Skeletal muscle satellite cell (primary cell): ENCODE measurements at regions not wholly inside any gene's neighbourhood (a gene's known extent, or its start where the extent isn't known, plus 50 kb on each side); places are given as distances from the start of the nearest gene placed in this dataset.

Source experiments
- H3K27me3 ChIP-seq: 2 replicates; pipeline ENCODE4 v1.7.0; 2013; ENCODE audit warnings: low read length; ENCODE audit not compliant: control insufficient read depth, insufficient read depth
- H3K36me3 ChIP-seq: 2 replicates; pipeline ENCODE4 v1.7.0; 2013; ENCODE audit warnings: mild to moderate bottlenecking, control low read depth, low read length; ENCODE audit not compliant: insufficient read depth
- H3K4me1 ChIP-seq: 2 replicates; pipeline ENCODE4 v1.7.0; 2013; ENCODE audit warnings: low read length; ENCODE audit not compliant: control insufficient read depth, insufficient read depth
- H3K4me2 ChIP-seq: 2 replicates; pipeline ENCODE4 v1.7.0; 2013; ENCODE audit warnings: mild to moderate bottlenecking, low read length
- H3K4me3 ChIP-seq: 2 replicates; pipeline ENCODE4 v1.7.0; 2013; ENCODE audit warnings: low read length
- H3K9ac ChIP-seq: 2 replicates; pipeline ENCODE4 v1.7.0; 2013; ENCODE audit warnings: mild to moderate bottlenecking, low read depth, low read length, moderate library complexity
- H3K9me3 ChIP-seq: replicated peaks from 2 replicates; pipeline ENCODE4 v1.7.0; 2013; ENCODE audit warnings: mild to moderate bottlenecking, control low read depth, low read length

- no peaks in the 10 kb centered on the region for H3K27me3 ChIP-seq
- no peak overlapping the region for H3K4me2 ChIP-seq
- H3K9me3 ChIP-seq = no peaks in the 10 kb centered on the region
- H3K9ac ChIP-seq = no peak overlapping the region
- no peak overlapping the region for H3K4me3 ChIP-seq
- no peaks in the 10 kb centered on the region for H3K36me3 ChIP-seq
- H3K4me1 ChIP-seq = no peaks in the 10 kb centered on the region
Measured at GRCh38 chr1:232568906-232569553, 60.9 kb downstream of the SIPA1L2 start.

DNA sequence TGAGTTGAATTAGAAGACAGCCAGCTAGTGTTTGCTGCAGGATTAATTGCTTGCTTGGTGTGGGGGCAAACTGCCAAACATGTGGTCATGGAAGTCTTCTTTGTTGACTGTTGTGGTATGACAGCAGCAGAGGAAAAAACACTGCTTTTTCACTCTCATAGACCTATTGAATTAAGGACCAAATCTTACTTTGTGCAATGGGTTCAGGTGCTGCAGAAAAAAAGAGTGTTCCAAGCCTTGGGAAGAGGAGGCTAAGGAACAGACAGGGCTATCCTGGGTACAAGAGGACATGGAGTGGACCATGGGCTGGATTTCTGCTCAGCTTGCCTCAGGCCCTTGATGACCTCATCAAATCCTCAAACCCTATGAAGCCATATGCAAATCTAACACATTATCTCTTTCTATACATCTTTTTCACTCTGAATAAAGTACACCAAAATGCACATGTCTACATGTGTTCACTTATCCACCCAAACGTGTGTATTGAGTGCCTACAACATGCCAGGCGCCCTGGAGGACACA is 61.5 kb downstream of the SIPA1L2 start:
- no peak overlapping the region for H3K9ac ChIP-seq
- no peaks in the 10 kb centered on the region for H3K4me1 ChIP-seq
- no peaks in the 10 kb centered on the region for H3K9me3 ChIP-seq
- no peak overlapping the region for H3K4me2 ChIP-seq
- H3K27me3 ChIP-seq = no peaks in the 10 kb centered on the region
- H3K4me3 ChIP-seq = no peak overlapping the region
- no peaks in the 10 kb centered on the region for H3K36me3 ChIP-seq

DNA sequence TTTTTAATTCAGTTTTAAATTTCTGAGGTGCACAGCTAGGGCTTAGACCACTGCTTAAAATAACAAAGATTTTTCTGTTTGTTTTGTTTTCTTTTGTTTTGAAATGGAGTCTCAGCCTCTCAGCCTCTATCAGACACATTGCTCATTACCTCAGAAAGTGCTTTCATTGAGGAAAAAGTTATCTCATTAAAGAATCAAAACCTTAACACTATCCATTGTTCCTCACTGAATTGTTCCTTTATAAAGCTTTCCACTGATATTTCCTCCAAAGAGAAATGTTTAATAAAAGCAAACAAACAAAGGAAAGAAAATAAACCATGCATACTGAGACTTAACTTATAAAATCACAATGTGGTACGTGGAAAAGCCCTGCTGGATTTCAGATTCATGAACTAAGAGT is 63.8 kb downstream of the SIPA1L2 start:
- H3K9ac ChIP-seq = no peak overlapping the region

DNA sequence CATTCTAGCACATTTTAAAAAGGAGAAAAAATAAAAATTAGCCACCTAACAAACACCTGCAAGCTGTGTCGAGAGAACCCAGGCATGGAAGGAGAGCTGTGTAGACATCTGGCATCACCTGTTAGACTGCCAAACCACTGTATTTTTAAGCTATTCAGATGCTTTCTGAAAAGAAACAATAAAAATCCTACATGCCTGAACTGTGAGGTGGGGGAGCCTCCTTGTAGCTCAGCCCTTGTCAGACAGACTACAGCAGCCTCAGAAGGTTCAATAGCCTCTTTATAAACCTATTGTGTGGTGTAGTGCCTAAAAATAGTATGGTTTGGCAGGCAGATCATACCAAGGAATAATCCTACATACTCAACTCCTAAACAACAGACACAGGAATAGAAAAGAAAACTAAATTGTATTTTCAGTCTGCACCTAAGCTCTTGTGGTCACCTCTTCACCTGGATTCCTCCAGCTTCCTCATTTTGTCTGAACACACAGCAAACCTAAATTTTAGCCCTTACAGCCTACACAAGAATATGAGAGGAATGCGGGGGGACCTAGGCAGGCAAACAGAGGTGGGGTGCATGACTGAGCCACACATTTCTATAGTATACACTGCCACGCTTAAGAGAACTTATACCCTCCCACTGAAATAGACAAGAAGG is 67.0 kb downstream of the SIPA1L2 start:
- Histone ChIP-seq H3K4me2 (no peak overlapping the region), H3K36me3 (no peaks in the 10 kb centered on the region), H3K27me3 (no peaks in the 10 kb centered on the region), H3K4me3 (no peak overlapping the region), H3K9ac (no peak overlapping the region), H3K9me3 (no peaks in the 10 kb centered on the region), H3K4me1 (no peaks in the 10 kb centered on the region)

More for the DNA sequence above, 63.8 kb downstream of the SIPA1L2 start:
- Histone ChIP-seq H3K4me3 (no peak overlapping the region), H3K4me1 (no peaks in the 10 kb centered on the region), H3K27me3 (no peaks in the 10 kb centered on the region), H3K4me2 (no peak overlapping the region), H3K36me3 (no peaks in the 10 kb centered on the region), H3K9me3 (no peaks in the 10 kb centered on the region)

- H3K4me2 ChIP-seq = no peak overlapping the region
- H3K4me1 ChIP-seq = peaks cover 5% of the 10 kb centered on the region
- H3K27me3 ChIP-seq = no peaks in the 10 kb centered on the region
- no peak overlapping the region for H3K9ac ChIP-seq
- no peaks in the 10 kb centered on the region for H3K36me3 ChIP-seq
- H3K9me3 ChIP-seq = no peaks in the 10 kb centered on the region
- H3K4me3 ChIP-seq = no peak overlapping the region
Measured at GRCh38 chr1:232561381-232561780, 68.6 kb downstream of the SIPA1L2 start.

GRCh38 chr1:232560940-232561339 is 69.0 kb downstream of the SIPA1L2 start:
- Histone ChIP-seq H3K9ac (no peak overlapping the region), H3K4me1 (peaks cover 9% of the 10 kb centered on the region), H3K36me3 (no peaks in the 10 kb centered on the region), H3K9me3 (no peaks in the 10 kb centered on the region), H3K4me2 (no peak overlapping the region), H3K4me3 (no peak overlapping the region), H3K27me3 (no peaks in the 10 kb centered on the region)

GRCh38 chr1:232558954-232559353 is 71.0 kb downstream of the SIPA1L2 start:
- no peaks in the 10 kb centered on the region for H3K36me3 ChIP-seq
- no peak overlapping the region for H3K4me2 ChIP-seq
- H3K9me3 ChIP-seq = no peaks in the 10 kb centered on the region
- no peak overlapping the region for H3K4me3 ChIP-seq
- H3K9ac ChIP-seq = no peak overlapping the region
- peaks cover 22% of the 10 kb centered on the region for H3K4me1 ChIP-seq
- H3K27me3 ChIP-seq = no peaks in the 10 kb centered on the region

- H3K36me3 ChIP-seq = no peaks in the 10 kb centered on the region
- H3K4me1 ChIP-seq = peaks cover 34% of the 10 kb centered on the region
- H3K4me2 ChIP-seq = no peak overlapping the region
- H3K4me3 ChIP-seq = no peak overlapping the region
- no peak overlapping the region for H3K9ac ChIP-seq
- no peaks in the 10 kb centered on the region for H3K27me3 ChIP-seq
- H3K9me3 ChIP-seq = no peaks in the 10 kb centered on the region
Measured at GRCh38 chr1:232557502-232558191, 72.3 kb downstream of the SIPA1L2 start.

- Histone ChIP-seq H3K4me3 (no peak overlapping the region), H3K27me3 (no peaks in the 10 kb centered on the region), H3K36me3 (no peaks in the 10 kb centered on the region), H3K4me2 (no peak overlapping the region), H3K4me1 (peaks cover 34% of the 10 kb centered on the region), H3K9me3 (no peaks in the 10 kb centered on the region), H3K9ac (no peak overlapping the region)
Measured at GRCh38 chr1:232557096-232557495, 72.8 kb downstream of the SIPA1L2 start.

GRCh38 chr1:232556351-232556750 is 73.6 kb downstream of the SIPA1L2 start:
- peaks cover 34% of the 10 kb centered on the region for H3K4me1 ChIP-seq

DNA sequence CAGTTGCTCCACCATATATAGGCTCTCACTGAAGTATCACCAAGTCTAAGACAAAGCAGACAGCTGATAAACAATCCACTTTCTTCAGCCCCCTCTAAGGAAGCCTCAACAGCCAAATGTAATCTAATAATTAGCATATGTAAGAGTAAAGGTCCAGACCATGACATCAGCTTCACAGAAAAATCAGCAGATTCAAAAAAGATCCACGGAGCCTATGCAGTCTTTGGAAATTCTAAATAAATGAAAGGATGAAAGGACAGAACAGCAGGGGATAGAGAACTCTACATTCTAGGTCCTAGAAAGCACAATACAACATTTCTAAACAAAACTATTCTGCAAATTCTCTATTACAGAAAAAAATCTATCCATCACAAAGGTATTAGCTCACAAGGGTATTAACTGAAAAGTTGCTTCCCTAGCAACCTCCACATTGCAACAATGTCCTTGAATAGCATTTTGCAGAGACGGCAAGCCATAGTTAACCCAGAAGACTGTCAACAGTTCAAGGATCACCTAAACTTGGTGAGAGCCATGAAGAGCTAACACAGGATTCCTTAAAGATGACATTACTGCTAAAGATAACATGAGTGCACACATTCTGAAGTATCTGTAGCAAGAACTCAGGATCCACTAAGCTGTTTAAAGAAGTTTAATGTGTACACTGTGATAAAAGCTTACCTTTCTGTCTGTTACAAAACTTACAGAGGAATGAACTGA is 74.3 kb downstream of the SIPA1L2 start:
- H3K4me2 ChIP-seq = no peak overlapping the region
- H3K4me3 ChIP-seq = no peak overlapping the region
- H3K9me3 ChIP-seq = no peaks in the 10 kb centered on the region
- no peak overlapping the region for H3K9ac ChIP-seq
- peaks cover 34% of the 10 kb centered on the region for H3K4me1 ChIP-seq
- no peaks in the 10 kb centered on the region for H3K27me3 ChIP-seq
- H3K36me3 ChIP-seq = no peaks in the 10 kb centered on the region

More at GRCh38 chr1:232556351-232556750, 73.6 kb downstream of the SIPA1L2 start:
- Histone ChIP-seq H3K27me3 (no peaks in the 10 kb centered on the region), H3K36me3 (no peaks in the 10 kb centered on the region), H3K9me3 (no peaks in the 10 kb centered on the region), H3K9ac (no peak overlapping the region), H3K4me2 (no peak overlapping the region), H3K4me3 (no peak overlapping the region)
